ENCODE measurements at regions not wholly inside any gene's neighbourhood (a gene's known extent, or its start where the extent isn't known, plus 50 kb on each side); places are given as distances from the start of the nearest gene placed in this dataset.

GRCh38 chr6:131433927-131434326, 139.1 kb upstream of the ARG1 start:
- Histone ChIP-seq H3K4me3 (ENCODE audit: low read length, poor library complexity, severe bottlenecking) (no peak overlapping the region), H3K9me2 (replicated peaks; ENCODE audit: low read depth, low read length) (no peaks in the 10 kb centered on the region), H4K20me1 (ENCODE audit: insufficient read depth, low read length, poor library complexity, severe bottlenecking) (no peaks in the 10 kb centered on the region), H3F3A (ENCODE audit: low read depth) (0 out of 2 replicates have a peak, but pooled peaks cover 4% of the 10 kb centered on the region), H3K27me3 (ENCODE audit: insufficient read depth, low read length, poor library complexity, severe bottlenecking) (no peaks in the 10 kb centered on the region), H3K79me2 (ENCODE audit: insufficient read depth, low read length) (no peaks in the 10 kb centered on the region), H3K9me3 (ENCODE audit: insufficient read depth, low read depth, low read length) (no peaks in the 10 kb centered on the region), H3K36me3 (ENCODE audit: insufficient read depth, low read length) (no peaks in the 10 kb centered on the region), H3K4me2 (ENCODE audit: low read depth, low read length, poor library complexity, severe bottlenecking) (no peak overlapping the region), H3K9ac (ENCODE audit: low read depth, low read length, poor library complexity, severe bottlenecking) (no peak overlapping the region), H3K4me1 (ENCODE audit: insufficient read depth, low read length, poor library complexity, severe bottlenecking) (peaks cover 6% of the 10 kb centered on the region), H2AFZ (ENCODE audit: low read length) (no peak overlapping the region)
- TF ChIP-seq CTCF (conservative IDR thresholded peaks at IDR 0.05; ENCODE audit: low read length) = no peak
- TF ChIP-seq EZH2phosphoT487 (IDR thresholded peaks at IDR 0.05; ENCODE audit: borderline replicate concordance) = no peak

- Histone ChIP-seq H3K9me3 (ENCODE audit: insufficient read depth, low read depth, low read length) (no peaks in the 10 kb centered on the region), H4K20me1 (ENCODE audit: insufficient read depth, low read length, poor library complexity, severe bottlenecking) (no peaks in the 10 kb centered on the region), H3K4me2 (ENCODE audit: low read depth, low read length, poor library complexity, severe bottlenecking) (no peak overlapping the region), H3K36me3 (ENCODE audit: insufficient read depth, low read length) (no peaks in the 10 kb centered on the region), H3K79me2 (ENCODE audit: insufficient read depth, low read length) (no peaks in the 10 kb centered on the region), H3K4me3 (ENCODE audit: low read length, poor library complexity, severe bottlenecking) (no peak overlapping the region), H2AFZ (ENCODE audit: low read length) (no peak overlapping the region), H3K4me1 (ENCODE audit: insufficient read depth, low read length, poor library complexity, severe bottlenecking) (peaks cover 6% of the 10 kb centered on the region), H3F3A (ENCODE audit: low read depth) (0 out of 2 replicates have a peak, but pooled peaks cover 4% of the 10 kb centered on the region), H3K9me2 (replicated peaks; ENCODE audit: low read depth, low read length) (no peaks in the 10 kb centered on the region), H3K9ac (ENCODE audit: low read depth, low read length, poor library complexity, severe bottlenecking) (no peak overlapping the region), H3K27me3 (ENCODE audit: insufficient read depth, low read length, poor library complexity, severe bottlenecking) (no peaks in the 10 kb centered on the region)
- TF ChIP-seq CTCF (conservative IDR thresholded peaks at IDR 0.05; ENCODE audit: low read length) (no peak), EZH2phosphoT487 (IDR thresholded peaks at IDR 0.05; ENCODE audit: borderline replicate concordance) (no peak)
These were observed 136.7 kb upstream of the ARG1 start for GRCh38 chr6:131436358-131436757.

- peak overlapping the region; percentile 19 for H3K4me3 ChIP-seq (ENCODE audit: low read length, poor library complexity, severe bottlenecking)
- H2AFZ ChIP-seq (ENCODE audit: low read length) = no peak overlapping the region
- no peaks in the 10 kb centered on the region for H4K20me1 ChIP-seq (ENCODE audit: insufficient read depth, low read length, poor library complexity, severe bottlenecking)
- H3K9ac ChIP-seq (ENCODE audit: low read depth, low read length, poor library complexity, severe bottlenecking) = no peak overlapping the region
- no peaks in the 10 kb centered on the region for H3K36me3 ChIP-seq (ENCODE audit: insufficient read depth, low read length)
- no peaks in the 10 kb centered on the region for H3K79me2 ChIP-seq (ENCODE audit: insufficient read depth, low read length)
- peak overlapping the region; percentile 6 for H3K4me2 ChIP-seq (ENCODE audit: low read depth, low read length, poor library complexity, severe bottlenecking)
- H3K27me3 ChIP-seq (ENCODE audit: insufficient read depth, low read length, poor library complexity, severe bottlenecking) = no peaks in the 10 kb centered on the region
- H3F3A ChIP-seq (ENCODE audit: low read depth) = no peaks in the 10 kb centered on the region
- H3K4me1 ChIP-seq (ENCODE audit: insufficient read depth, low read length, poor library complexity, severe bottlenecking) = peaks cover 11% of the 10 kb centered on the region
- H3K9me3 ChIP-seq (ENCODE audit: insufficient read depth, low read depth, low read length) = no peaks in the 10 kb centered on the region
- H3K9me2 ChIP-seq (replicated peaks; ENCODE audit: low read depth, low read length) = no peaks in the 10 kb centered on the region
- TF ChIP-seq CTCF (conservative IDR thresholded peaks at IDR 0.05; ENCODE audit: low read length) (no peak), EZH2phosphoT487 (IDR thresholded peaks at IDR 0.05; ENCODE audit: borderline replicate concordance) (no peak)
These were observed 130.0 kb upstream of the ARG1 start for GRCh38 chr6:131443014-131443413.

All from Loucy (cell line).